GM12878 (cell line): ENCODE measurements at regions not wholly inside any gene's neighbourhood (a gene's known extent, or its start where the extent isn't known, plus 50 kb on each side); places are given as distances from the start of the nearest gene placed in this dataset.

ENCODE experiments used
- CBFB ChIP-seq: IDR thresholded peaks from 2 replicates; pipeline ENCODE4 v1.6.1; 2016; ENCODE audit warnings: antibody characterized with exemption, low read depth
- CBX3 ChIP-seq: fragments of 200-600 bp; sonication (generic); IDR thresholded peaks from 2 replicates; pipeline ENCODE4 v1.6.1; 2016; ENCODE audit warnings: low read depth, borderline replicate concordance
- CTCF ChIP-seq, 3 experiments: IDR thresholded peaks in 2 of 3; conservative IDR thresholded peaks in 1 of 3; 2 replicates each; pipeline ENCODE4 v1.5.1; 2011; ENCODE audit warnings: low read depth in 3 of 3, low read length in 3 of 3, mild to moderate bottlenecking in 3 of 3, control low read depth in 2 of 3, moderate library complexity in 2 of 3, inconsistent platforms in 1 of 3, mixed read lengths in 1 of 3; ENCODE audit not compliant: control insufficient read depth in 2 of 3, insufficient read depth in 1 of 3; ENCODE audit errors: extremely low read depth in 1 of 3
- NFYA ChIP-seq: IDR thresholded peaks from 2 replicates; pipeline ENCODE4 v1.6.1; 2011; ENCODE audit warnings: low read depth, mild to moderate bottlenecking, low read length, improper control_type of control experiment, borderline replicate concordance
- TARDBP ChIP-seq: IDR thresholded peaks from 2 replicates; pipeline ENCODE4 v1.6.1; 2016; ENCODE audit warnings: borderline replicate concordance
- TF ChIP-seq, protein P1 (sequence below): IDR thresholded peaks from 2 replicates; pipeline ENCODE4 v1.6.1; 2012; ENCODE audit warnings: mild to moderate bottlenecking, low read depth, low read length

GRCh38 chr18:47422524-47422923, 171.1 kb upstream of the SKOR2 start:
- TF ChIP-seq, protein P1, sequence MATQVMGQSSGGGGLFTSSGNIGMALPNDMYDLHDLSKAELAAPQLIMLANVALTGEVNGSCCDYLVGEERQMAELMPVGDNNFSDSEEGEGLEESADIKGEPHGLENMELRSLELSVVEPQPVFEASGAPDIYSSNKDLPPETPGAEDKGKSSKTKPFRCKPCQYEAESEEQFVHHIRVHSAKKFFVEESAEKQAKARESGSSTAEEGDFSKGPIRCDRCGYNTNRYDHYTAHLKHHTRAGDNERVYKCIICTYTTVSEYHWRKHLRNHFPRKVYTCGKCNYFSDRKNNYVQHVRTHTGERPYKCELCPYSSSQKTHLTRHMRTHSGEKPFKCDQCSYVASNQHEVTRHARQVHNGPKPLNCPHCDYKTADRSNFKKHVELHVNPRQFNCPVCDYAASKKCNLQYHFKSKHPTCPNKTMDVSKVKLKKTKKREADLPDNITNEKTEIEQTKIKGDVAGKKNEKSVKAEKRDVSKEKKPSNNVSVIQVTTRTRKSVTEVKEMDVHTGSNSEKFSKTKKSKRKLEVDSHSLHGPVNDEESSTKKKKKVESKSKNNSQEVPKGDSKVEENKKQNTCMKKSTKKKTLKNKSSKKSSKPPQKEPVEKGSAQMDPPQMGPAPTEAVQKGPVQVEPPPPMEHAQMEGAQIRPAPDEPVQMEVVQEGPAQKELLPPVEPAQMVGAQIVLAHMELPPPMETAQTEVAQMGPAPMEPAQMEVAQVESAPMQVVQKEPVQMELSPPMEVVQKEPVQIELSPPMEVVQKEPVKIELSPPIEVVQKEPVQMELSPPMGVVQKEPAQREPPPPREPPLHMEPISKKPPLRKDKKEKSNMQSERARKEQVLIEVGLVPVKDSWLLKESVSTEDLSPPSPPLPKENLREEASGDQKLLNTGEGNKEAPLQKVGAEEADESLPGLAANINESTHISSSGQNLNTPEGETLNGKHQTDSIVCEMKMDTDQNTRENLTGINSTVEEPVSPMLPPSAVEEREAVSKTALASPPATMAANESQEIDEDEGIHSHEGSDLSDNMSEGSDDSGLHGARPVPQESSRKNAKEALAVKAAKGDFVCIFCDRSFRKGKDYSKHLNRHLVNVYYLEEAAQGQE = no peak
- TF ChIP-seq NFYA (no peak), CTCF (IDR thresholded peaks at IDR 0.05 in 2 of 3, conservative IDR thresholded peaks at IDR 0.05 in 1 of 3; ENCODE audit: control insufficient read depth in 2 of 3, extremely low read depth in 1 of 3, insufficient read depth in 1 of 3, low read depth in 3 of 3, low read length in 3 of 3) (no peak), CBX3 (no peak), CBFB (no peak), TARDBP (no peak)
